Activated CD4-positive, alpha-beta T cell treated with anti-CD3 and anti-CD28 coated beads, Interleukin-2, amount 50 U/mL, for 16 hours (primary cell): ENCODE measurements at regions not wholly inside any gene's neighbourhood (a gene's known extent, or its start where the extent isn't known, plus 50 kb on each side); places are given as distances from the start of the nearest gene placed in this dataset.

Experiments used
- DNase-seq: peaks from one replicate; pipeline ENCODE4 v3.0.0-alpha.2; 2020

DNA sequence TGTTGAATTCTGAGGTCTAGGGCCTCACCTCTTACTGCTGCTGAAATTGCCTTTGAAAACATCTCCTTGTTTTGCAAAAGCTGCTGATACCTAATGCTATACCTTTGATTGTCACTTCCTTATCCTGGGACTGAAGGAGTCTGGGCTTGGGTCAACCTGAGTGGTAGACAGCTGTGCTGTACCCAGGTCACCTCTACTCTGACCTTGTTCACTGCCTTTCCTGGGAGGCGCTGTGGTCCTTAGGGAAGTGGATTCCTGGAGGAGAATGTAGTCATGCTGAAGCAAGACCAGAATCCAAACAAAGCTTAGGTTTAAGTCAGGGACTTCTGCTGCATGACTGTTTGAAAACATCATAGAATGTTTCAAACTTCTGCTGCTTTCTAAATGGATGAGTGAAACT is 191.4 kb downstream of the SNAPC1 start:
- DNase-seq = no peak

DNA sequence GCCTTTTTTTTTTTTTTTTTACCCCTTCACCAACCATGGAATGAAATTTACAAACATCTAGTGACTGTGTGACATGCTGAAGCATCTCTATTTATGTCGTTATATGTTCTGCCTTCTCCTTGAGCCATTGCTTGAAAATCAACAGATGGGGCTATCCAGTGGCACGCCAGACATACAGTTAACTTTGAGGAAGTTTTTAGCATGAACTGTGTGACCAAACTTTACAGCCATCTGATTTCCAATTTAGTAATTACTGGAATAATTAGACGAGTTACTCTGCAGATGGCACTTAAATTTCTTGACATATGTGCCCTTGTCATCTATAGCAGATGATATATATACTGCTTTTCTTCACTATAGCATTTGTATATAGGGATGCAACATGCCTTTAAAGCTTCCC is 192.1 kb downstream of the SNAPC1 start:
- no peak for DNase-seq

DNA sequence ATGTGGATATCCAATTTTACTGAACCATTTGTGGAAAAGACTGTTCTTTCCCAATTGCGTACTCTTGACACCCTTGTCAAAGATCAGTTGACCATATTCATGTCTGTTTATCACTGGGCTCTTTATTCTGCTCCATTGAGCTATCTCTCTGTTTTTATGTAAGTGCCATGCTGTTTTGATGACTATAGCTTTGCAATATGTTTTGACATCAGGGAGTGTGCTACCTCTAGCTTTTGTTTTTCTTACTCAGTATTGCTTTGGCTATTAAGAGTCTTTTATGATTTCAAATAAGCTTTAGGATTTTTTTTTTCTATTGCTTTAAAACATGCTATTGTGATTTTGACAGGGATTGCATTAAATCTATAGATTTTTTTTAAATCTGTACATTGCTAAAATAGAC is 194.3 kb downstream of the SNAPC1 start:
- no peak for DNase-seq

DNA sequence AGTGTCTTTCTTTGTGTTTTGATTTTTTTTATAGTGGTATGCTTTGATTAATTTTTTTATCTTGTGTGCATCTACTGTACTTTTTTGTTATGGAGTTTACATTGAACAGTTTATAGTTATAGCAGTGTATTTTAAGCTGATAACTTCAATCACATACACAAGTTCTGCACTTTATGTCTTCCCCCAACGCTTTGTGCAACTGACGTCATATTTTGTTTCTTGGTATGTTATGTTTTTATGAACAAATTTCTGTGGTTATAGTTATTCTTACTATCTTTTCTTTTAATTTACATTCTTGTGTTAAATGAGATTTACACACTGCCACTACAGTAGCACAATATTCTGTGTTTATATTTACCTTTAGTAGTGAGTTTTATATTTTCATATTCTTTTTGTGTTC is 197.1 kb downstream of the SNAPC1 start:
- DNase-seq = no peak

DNA sequence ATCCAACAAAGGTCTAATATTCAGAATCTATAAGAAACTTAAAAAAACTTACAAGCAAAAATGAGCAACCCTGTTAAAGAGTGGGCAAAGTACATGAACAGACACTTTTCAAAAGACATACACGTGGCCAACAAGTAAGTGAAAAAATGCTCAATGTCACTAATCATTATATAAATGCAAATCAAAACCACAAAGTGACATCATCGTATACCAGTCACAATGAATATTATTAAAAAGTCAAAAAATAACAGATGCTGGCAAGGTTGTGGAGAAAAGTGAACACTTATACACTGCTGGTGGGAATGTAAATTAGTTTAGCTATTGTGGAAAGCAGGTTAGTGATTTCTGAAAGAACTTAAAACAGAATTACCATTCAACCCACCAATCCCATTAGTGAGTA is 199.1 kb downstream of the SNAPC1 start:
- no peak for DNase-seq

DNA sequence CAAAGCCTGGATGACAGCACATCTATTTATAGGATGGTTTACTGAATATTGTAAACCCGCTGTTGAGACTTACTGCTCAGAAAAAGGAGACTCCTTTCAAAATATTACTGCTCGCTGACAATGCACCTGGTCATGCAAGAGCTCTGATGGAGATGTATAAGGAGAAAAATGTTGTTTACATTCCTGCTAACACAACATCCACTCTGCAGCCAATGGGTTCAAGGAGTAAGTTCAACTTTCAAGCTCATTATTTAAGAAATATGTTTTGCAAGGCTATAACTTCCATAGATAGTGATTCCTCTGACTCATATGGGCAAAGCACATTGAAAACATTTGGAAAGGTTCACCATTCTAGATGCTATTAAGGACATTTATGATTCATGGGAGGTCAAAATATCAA is 201.7 kb downstream of the SNAPC1 start:
- no peak for DNase-seq

DNA sequence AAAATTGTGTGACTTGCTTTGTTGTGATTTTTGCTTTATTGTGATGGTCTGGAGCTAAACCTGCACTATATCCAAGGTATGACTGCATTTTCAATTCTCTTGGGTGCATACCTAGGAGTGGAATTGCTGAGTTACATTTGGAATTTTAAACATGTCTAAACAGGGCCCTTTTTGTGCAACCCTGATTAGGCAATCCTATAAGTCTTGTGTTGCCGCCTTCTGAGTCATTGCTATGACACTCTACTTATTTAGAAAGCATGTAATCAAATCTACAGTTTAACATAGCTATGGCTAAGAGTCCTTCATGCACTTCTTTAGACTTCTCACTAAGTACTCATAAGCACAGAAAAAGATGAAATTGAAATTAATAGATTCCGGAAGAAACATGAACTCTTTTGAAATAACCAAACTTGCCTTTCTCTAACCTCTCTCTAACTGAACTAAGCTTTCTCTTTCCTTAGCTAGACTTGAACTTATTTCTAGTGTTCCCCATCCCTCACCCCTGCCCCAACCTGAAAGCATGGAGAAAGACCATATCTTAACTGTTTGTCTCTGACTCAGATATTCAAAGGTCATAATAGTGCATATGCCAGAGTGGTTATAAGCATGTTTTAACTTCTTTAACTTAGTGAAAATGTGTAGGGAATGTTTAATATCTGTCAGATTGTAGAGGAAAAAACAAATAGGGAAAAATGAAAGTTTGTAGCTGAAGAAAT is 203.0 kb downstream of the SNAPC1 start:
- DNase-seq = no peak

DNA sequence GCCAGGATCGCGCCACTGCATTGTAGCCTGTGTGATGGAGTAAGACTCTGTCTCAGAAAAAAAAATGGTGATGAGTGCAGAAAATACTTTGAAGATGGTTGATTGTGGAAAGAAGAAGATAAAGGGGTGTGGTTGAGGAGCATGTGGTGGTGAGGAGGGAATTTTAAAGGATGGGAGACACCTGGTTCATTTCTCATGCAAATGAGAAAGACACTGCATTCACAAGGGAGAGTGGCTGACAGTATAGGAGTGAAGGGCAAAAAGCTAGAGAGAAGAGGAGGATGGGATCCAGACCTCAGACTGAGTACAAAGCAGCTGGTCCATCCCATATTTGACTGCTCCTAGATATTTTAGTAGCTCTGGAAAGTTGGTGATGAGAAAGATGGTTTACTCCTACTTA is 206.0 kb downstream of the SNAPC1 start:
- no peak for DNase-seq

DNA sequence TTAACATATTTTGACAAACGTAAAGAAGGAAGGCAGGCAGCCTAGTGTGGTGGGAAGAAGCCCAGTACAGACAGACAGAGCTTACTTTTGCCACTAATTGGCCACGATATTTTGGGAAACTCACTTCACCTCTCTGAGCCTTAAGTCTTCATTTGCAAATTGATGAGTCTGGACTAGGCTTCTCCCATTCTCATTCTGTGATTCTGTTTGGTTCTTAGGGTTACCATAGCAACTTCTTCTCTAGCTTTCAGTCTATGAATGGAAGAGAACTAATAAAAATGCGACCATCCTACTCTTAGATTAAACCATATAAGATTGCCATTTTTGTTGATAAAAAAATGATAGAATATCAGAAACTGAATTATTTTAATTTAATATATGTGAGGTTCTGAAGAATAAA is 210.5 kb downstream of the SNAPC1 start:
- DNase-seq = no peak

DNA sequence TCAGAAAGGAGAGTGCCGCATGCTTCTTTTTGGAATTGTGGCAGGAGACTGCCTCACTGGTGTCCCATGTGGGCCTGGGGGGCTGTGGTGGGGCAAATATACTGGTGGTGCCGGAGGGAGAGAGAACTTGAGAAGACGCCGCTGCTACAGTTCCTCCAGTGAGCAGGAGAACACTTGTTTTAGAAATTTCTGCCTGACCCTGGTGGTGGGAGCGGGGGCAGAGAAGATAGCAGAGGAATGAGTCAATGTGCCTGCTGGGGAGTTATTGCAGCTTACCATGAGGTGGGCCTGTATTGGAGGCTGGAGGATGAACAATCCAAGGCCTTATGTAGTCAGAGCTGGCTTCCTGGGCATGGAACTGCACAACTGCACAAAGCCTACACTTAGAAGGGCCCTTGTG is 211.8 kb downstream of the SNAPC1 start:
- no peak for DNase-seq

DNA sequence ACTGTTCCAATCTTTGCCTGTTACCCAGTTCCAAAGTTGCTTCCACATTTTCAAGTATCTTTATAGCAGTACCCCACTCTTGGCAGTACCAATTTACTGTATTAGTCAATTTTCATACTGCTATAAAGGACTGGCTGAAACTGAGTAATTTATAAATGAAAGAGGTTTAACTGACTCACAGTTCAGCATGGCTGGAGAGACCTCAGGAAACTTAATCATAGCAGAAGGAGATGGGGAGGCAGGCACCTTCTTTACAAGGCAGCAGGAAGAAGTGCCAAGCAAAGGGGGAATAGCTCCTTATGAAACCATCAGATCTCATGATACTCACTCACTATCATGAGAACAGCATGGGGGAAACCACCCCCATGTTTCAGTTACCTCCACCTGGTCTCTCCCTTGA is 215.0 kb downstream of the SNAPC1 start:
- no peak for DNase-seq

DNA sequence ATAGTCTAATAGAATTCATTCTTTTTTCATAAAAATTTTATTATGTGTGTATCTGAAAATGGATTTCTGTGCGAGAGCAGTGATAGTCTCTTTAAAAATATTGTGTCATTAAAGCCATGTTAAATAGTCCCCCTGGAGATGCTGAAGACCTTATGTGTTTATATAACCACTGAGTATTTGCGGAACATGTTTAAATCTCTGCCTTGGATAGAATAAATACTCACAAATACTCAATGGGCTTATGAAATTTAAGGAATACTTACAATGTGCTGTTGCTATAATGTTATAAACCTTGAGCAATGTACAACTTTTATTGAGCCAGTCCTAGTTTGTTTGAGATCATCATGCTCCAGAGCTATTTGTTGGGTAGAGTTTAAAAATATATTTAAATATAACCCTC is 226.0 kb downstream of the SNAPC1 start:
- no peak for DNase-seq

DNA sequence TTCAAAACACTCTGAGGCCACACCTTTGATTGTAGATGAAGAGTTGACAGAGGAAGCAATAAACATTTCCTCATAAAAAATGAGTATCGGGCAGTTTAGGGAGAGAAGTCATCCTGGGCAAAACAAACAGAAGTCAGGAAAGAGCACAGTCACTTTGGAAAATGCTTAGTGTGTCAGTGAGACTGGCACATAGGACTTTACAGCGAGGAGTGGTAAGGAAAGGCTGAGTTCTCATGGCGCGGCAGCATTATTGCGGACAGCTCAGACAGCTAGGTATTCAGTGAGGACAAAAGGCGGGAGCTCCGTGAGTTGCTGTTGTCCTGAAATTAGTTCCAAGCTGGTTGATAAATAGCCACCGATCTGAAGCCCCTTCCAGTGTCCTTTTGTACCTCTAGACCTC is 229.9 kb downstream of the SNAPC1 start:
- DNase-seq = no peak

DNA sequence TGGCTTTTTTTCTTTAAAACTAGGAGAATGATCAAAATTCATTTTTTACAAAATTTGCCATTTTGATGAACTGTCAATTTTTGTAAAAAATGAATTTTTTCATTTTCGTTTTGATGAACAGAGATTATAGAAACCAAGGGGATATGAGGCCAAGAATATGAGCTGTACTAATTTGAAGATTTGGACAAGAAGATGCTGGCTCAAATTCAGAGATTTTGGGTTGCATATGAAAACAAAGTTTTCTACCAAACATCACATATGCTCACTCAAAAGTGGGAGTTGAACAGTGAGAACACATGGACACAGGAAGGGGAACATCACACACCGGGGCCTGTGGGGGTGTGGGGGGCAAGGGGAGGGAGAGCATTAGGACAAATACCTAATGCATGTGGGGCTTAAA is 230.7 kb downstream of the SNAPC1 start:
- DNase-seq = no peak

DNA sequence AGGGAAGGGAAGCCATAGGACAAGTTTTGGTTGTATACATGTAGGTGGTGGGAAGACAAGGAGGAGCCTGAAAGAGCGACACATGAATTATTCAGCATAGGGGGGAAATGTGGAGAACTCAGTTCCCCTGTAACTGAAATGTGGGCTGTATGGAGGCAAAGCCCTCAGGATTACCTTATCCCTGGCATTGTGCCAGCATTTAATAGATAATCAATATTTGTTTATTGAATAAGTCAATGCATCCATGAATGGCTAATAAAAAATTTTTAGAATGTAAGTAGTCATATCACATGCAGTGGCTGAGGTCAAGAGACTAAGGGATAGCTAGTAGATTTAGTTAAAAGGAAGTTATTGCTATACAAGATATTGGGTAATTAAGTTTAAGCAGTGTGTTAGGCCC is 232.4 kb downstream of the SNAPC1 start:
- no peak for DNase-seq

DNA sequence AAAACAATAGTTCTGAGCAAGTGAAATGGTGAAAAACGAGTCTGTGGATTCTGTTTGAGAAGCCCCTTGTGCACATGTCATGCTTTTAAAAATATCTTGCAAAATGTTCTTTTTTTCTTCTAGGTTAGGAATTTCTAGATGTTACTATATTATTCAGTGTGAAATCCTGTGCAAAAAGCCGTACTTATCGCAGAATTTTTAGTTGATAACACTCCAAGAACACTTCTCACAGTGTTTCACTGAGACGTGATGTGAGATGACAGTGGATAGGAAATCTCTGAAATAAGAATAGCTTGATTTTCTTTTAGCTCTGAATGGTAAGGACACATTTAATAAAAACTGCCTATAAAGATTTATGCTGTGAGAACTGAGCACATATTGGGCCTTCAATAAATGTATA is 234.5 kb downstream of the SNAPC1 start:
- DNase-seq = no peak

DNA sequence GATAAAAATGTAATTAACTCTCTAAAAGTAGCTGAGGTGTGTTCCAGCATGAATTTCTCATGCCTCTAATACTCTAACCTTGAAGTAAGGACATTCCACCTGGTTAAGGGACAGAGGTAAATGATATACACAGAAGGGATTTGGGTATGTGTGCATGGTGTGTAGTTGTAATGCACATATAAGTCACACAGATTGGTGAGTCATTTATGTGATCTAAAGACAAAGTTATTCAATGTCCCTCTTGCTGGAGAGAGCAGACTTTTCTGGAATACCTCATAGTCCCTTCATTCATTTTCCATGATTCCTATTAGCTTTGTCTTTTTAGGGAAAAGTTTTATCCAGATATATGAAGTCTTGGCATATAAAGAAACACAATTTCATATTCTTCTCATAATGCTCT is 234.9 kb downstream of the SNAPC1 start:
- DNase-seq = no peak

DNA sequence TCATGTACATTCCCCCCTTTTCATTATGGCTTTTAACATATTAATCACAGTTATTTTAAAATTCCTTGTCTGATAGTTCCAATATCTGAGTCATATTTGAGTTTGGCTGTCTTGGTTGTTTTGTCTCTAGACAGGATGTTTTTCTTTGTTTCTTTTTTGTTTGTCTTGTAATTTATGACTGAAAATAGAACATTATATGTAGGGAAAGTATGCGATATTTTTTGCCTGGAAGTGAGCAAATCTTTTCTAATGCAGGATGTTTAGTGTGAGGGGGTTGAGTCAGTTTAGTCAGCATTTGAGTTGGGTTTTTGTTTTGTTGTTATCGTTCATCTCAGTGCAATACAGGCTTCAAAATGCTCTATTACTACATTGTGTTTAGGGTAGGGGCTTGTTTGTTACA is 239.7 kb downstream of the SNAPC1 start:
- no peak for DNase-seq

DNA sequence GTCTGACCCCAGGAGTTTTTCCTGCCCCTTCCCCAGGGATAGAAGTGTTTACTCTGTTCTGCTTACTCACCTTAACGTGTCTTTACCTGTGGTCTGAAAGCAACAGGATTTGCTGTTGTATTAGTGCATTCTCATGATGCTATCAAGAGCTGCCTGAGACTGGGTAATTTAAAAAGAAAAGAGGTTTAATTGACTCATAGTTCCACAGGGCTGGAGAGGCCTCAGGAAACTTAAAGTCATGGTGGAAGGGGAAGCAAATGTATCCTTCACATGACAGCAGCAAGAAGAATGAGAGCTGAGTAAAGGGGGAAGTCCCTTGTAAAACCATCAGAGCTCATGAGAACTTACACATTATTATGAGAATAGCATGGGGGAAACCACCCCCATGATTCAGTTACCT is 240.4 kb downstream of the SNAPC1 start:
- DNase-seq = peak; percentile 2

DNA sequence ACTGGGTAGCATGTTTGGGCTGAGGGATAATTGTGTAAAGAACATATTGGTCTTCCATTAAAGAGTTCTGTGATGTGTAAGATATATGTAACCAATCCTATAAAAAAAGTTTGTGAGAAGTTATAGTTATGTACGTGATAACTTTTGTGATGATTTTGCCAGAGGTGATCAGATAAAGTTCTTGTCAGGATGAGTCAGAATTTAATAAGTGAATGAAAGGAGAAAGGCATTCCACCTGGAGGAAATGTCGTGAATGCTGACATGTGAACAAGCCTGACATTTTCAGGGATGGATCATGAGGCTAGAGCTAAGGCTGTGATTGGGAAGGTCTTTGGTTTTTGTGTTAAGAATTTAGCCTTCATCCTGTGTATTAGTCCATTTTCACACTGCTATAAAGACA is 241.5 kb downstream of the SNAPC1 start:
- DNase-seq = no peak

DNA sequence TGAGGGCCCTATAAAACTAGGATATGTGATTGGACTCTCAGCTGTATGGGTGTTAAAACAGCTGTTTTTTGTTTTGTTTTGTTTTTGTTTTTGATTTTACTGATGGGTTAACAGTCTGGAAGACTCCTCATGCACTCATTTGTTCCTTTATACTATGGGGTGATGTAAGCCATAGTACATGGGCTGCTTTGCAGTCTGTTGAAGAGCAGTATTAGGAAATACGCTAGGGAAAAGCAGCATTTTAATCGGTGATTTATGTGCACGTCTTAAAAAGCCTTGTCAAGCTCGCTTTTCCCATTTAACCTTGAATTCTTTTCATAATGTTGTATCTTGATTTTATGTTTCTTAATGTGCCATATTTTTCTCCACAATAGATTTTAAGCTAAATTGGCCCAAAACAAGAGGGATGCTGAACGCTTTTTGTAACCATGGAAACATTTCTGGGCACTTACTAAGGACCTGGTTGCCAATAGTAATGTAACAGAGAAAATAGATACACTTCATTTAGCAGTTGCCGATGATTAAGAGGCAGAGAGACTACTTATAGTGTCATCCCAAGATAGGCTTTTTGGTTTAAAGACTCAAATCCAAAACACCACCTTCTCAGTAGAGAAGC is 244.0 kb downstream of the SNAPC1 start:
- no peak for DNase-seq

DNA sequence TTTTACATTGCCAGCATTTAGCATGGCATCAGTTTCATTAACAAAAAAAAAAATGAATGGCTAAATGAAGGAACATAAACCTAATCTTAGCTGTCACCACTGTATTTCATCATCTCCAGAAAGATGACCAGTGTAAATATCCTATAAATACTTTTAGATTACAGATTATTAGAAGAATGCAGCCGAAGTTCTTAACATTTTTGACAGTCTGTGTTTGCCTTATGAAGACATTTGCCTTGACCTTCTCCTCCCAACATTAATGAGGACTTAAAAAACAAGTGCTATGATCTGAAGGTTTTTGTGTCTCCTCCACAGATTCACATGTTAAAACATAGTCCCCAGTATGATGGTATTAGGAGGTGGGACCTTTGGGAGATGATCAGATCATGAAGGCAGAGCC is 253.0 kb downstream of the SNAPC1 start:
- DNase-seq = no peak

DNA sequence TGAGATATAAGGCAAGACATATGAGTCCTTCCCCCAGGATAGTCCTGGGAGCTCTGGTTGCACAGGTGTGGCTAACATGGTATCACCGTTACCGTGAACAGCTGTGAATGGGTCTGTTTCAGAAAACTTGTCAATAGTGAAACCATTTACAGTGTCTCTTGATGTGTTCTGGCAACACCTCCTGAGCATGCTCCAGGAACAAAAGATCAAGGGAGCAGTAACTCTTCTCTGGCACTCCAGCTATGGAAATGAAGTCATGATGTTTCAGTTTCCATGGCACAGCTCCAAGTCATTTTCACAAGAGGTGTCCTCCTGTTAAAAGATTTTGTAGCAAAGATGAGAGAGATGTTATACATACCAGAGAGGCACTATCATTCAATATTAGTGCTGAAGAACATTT is 253.7 kb downstream of the SNAPC1 start:
- DNase-seq = no peak

DNA sequence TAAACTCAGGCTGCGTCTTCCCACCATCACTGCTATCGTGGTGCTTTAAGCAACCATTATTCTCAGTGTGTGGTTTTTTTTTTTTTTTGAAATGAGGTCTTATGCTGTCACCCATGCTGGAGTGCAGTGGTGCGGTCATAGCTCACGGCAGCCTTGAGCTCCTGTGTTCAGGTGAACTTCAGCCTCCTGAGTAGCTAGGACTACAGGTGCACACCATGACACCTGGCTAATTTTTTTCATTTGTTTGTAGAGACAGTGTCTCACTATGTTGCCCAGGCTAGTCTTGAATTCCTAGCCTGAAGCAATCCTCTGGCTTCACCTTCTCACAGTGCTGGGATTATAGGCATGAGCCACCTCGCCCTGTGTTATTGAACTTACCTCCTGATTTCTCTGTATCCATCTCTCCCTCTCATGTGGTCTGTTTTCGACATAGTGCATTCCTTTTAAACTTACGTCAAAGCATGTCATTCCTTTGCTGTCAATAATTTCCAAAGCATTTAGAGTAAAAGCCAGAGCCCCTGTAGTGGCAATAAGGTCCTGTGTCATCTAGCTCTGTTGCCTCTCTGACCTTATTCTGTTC is 255.5 kb downstream of the SNAPC1 start:
- DNase-seq = no peak

DNA sequence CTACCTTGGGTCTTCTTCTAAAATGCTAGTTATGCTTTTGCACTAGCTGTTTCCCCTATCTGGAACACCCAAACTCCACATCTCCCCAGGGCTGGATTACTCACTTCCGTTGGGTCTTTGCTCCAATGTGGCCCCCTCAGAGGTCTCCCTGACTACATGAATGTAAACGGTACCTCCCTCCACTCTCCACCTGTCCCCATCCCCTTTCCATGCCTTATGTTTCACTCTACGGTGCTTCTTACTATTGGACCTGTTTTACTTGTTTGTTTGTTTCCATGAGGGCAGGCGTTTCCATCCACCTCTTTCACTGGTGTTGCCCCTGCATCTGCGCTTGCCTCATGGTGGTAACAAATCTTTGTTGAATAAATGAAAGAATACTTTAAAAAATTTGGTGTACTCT is 256.4 kb downstream of the SNAPC1 start:
- no peak for DNase-seq
